MM.1S (cell line): ENCODE measurements at regions not wholly inside any gene's neighbourhood (a gene's known extent, or its start where the extent isn't known, plus 50 kb on each side); places are given as distances from the start of the nearest gene placed in this dataset.

Source experiments
- DNase-seq: peaks from one replicate; pipeline ENCODE4 v3.0.0-alpha.2; 2015
- H2AFZ ChIP-seq: fragments of 300-600 bp; sonication (generic); 2 replicates; pipeline ENCODE4 v1.6.0; 2016; ENCODE audit warnings: antibody characterized with exemption, low read length
- H3F3A ChIP-seq: fragments of 300-600 bp; sonication (generic); 2 replicates; pipeline ENCODE4 v1.6.1; 2016; ENCODE audit warnings: mild to moderate bottlenecking, antibody characterized with exemption, low read length, moderate library complexity, mixed read lengths; ENCODE audit not compliant: insufficient read depth
- H3K27ac ChIP-seq: fragments of 300-600 bp; sonication (generic); 2 replicates; pipeline ENCODE4 v1.5.1; 2016; ENCODE audit warnings: mild to moderate bottlenecking, low read length
- H3K27me3 ChIP-seq: fragments of 300-600 bp; sonication (generic); replicated peaks from 2 replicates; pipeline ENCODE4 v1.6.0; 2016; ENCODE audit warnings: low read length; ENCODE audit not compliant: insufficient read depth
- H3K36me3 ChIP-seq: fragments of 300-600 bp; sonication (generic); replicated peaks from 2 replicates; pipeline ENCODE4 v1.6.1; 2016; ENCODE audit warnings: mild to moderate bottlenecking, low read length, mixed read lengths; ENCODE audit not compliant: insufficient read depth
- H3K4me1 ChIP-seq: fragments of 300-600 bp; sonication (generic); 2 replicates; pipeline ENCODE4 v1.6.1; 2016; ENCODE audit warnings: low read length, mixed read lengths
- H3K4me2 ChIP-seq: fragments of 300-600 bp; sonication (generic); 2 replicates; pipeline ENCODE4 v1.6.0; 2016; ENCODE audit warnings: low read depth, low read length
- H3K4me3 ChIP-seq: fragments of 300-600 bp; sonication (generic); 2 replicates; pipeline ENCODE4 v1.5.1; 2016; ENCODE audit warnings: low read length, mixed read lengths
- H3K79me2 ChIP-seq: fragments of 300-600 bp; sonication (generic); 2 replicates; pipeline ENCODE4 v1.6.1; 2016; ENCODE audit warnings: mixed run types, low read length, mixed read lengths
- H3K9ac ChIP-seq: fragments of 300-600 bp; sonication (generic); 2 replicates; pipeline ENCODE4 v1.6.1; 2016; ENCODE audit warnings: low read length, mixed read lengths
- H3K9me2 ChIP-seq: fragments of 300-600 bp; sonication (generic); replicated peaks from 2 replicates; pipeline ENCODE4 v1.6.1; 2016; ENCODE audit warnings: mild to moderate bottlenecking, low read length, mixed read lengths; ENCODE audit not compliant: insufficient read depth
- H3K9me3 ChIP-seq: fragments of 300-600 bp; sonication (generic); replicated peaks from 2 replicates; pipeline ENCODE4 v1.6.1; 2016; ENCODE audit warnings: mild to moderate bottlenecking, low read length, mixed read lengths; ENCODE audit not compliant: insufficient read depth
- H4K20me1 ChIP-seq: fragments of 300-600 bp; sonication (generic); 2 replicates; pipeline ENCODE4 v1.6.1; 2016; ENCODE audit warnings: mild to moderate bottlenecking, low read length, moderate library complexity, mixed read lengths; ENCODE audit not compliant: insufficient read depth
- CTCF ChIP-seq: fragments of 300-600 bp; sonication (generic); IDR thresholded peaks from 2 replicates; pipeline ENCODE4 v1.5.1; 2016; ENCODE audit warnings: antibody characterized with exemption, low read length, mixed read lengths
- EZH2 ChIP-seq: fragments of 300-600 bp; sonication (generic); optimal IDR thresholded peaks from 2 replicates; pipeline ENCODE3; 2017; ENCODE audit warnings: low read depth, mild to moderate bottlenecking, antibody characterized with exemption, low read length, mixed read lengths
- EZH2phosphoT487 ChIP-seq: fragments of 300-600 bp; sonication (generic); IDR thresholded peaks from 2 replicates; pipeline ENCODE4 v1.6.1; 2018; ENCODE audit warnings: antibody characterized with exemption, low read length

- H3K27ac ChIP-seq, result no peak overlapping the region
- no peaks in the 10 kb centered on the region for H3F3A ChIP-seq
- no peaks in the 10 kb centered on the region for H3K9me2 ChIP-seq
- no peaks in the 10 kb centered on the region for H3K79me2 ChIP-seq
- no peak overlapping the region for H3K4me2 ChIP-seq
- H2AFZ ChIP-seq, result no peak overlapping the region
- H3K9me3 ChIP-seq, result no peaks in the 10 kb centered on the region
- no peak for DNase-seq
- no peak overlapping the region for H3K4me3 ChIP-seq
- no peaks in the 10 kb centered on the region for H3K27me3 ChIP-seq
- no peak overlapping the region for H3K9ac ChIP-seq
- no peaks in the 10 kb centered on the region; the same call in 1 of the 2 replicates for H3K4me1 ChIP-seq
- H3K36me3 ChIP-seq, result no peaks in the 10 kb centered on the region
- H4K20me1 ChIP-seq, result no peaks in the 10 kb centered on the region
- TF ChIP-seq EZH2, result no peak
- TF ChIP-seq EZH2phosphoT487, result no peak
- no peak for TF ChIP-seq CTCF
Measured at GRCh38 chr18:41545091-41545888, 409.7 kb upstream of the PIK3C3 start.

- H3K36me3 ChIP-seq, result no peaks in the 10 kb centered on the region
- H3K4me3 ChIP-seq, result no peak overlapping the region
- H3K9me2 ChIP-seq, result no peaks in the 10 kb centered on the region
- no peak overlapping the region for H3K9ac ChIP-seq
- H4K20me1 ChIP-seq, result no peaks in the 10 kb centered on the region
- no peak overlapping the region for H3K27ac ChIP-seq
- no peak for DNase-seq
- no peaks in the 10 kb centered on the region for H3K9me3 ChIP-seq
- no peak overlapping the region for H2AFZ ChIP-seq
- H3K79me2 ChIP-seq, result no peaks in the 10 kb centered on the region
- TF ChIP-seq EZH2, result no peak
- TF ChIP-seq EZH2phosphoT487, result no peak
- TF ChIP-seq CTCF, result no peak
- H3F3A ChIP-seq, result no peaks in the 10 kb centered on the region
- H3K4me1 ChIP-seq, result no peaks in the 10 kb centered on the region; the same call in 1 of the 2 replicates
- no peaks in the 10 kb centered on the region for H3K27me3 ChIP-seq
- H3K4me2 ChIP-seq, result no peak overlapping the region
Measured at GRCh38 chr18:41543815-41544214, 411.2 kb upstream of the PIK3C3 start.

GRCh38 chr18:41540237-41540871 lies 414.7 kb upstream of the PIK3C3 start:
- Histone ChIP-seq H3K9me2 (no peaks in the 10 kb centered on the region), H3K27me3 (no peaks in the 10 kb centered on the region), H3K36me3 (no peaks in the 10 kb centered on the region), H3K27ac (no peak overlapping the region), H3K9ac (no peak overlapping the region), H2AFZ (no peak overlapping the region), H3K79me2 (no peaks in the 10 kb centered on the region), H3K4me2 (no peak overlapping the region), H3K4me1 (no peaks in the 10 kb centered on the region), H3K9me3 (no peaks in the 10 kb centered on the region), H4K20me1 (no peaks in the 10 kb centered on the region), H3K4me3 (no peak overlapping the region), H3F3A (no peaks in the 10 kb centered on the region)
- DNase-seq, result no peak
- no peak for TF ChIP-seq EZH2phosphoT487
- no peak for TF ChIP-seq CTCF
- no peak for TF ChIP-seq EZH2
